HG02840 (cell line): ENCODE measurements at regions not wholly inside any gene's neighbourhood (a gene's known extent, or its start where the extent isn't known, plus 50 kb on each side); places are given as distances from the start of the nearest gene placed in this dataset.

ENCODE experiments used
- ATAC-seq: cut with Tn5 transposase; IDR thresholded peaks from one replicate; pipeline ENCODE4 v1.9.1; 2021; ENCODE audit warnings: mild to moderate bottlenecking, moderate library complexity, moderate number of reproducible peaks; ENCODE audit not compliant: unreplicated experiment, low FRiP score

GRCh38 chr3:113051787-113052186, 61.0 kb downstream of the GTPBP8 start:
- peak; percentile 24 for ATAC-seq

DNA sequence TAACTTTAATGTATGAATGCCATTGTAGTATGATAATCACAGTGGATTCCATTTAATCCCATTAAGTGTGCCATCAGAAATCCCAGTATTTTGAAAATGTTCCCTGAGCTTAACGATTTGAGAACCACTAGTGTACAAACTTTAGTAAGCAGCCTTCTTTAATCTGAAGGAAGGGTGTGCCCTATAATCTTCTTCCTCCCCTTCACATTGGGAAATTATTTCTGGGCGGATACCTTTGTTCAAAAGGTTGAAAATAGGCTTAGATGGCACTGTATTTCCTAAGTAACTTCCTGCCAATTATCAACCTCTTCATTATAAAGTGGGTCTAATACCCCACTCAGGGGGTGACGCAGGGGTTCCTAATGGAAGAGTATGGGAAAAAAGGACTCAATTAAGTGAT, 62.4 kb downstream of the GTPBP8 start:
- ATAC-seq, result no peak

DNA sequence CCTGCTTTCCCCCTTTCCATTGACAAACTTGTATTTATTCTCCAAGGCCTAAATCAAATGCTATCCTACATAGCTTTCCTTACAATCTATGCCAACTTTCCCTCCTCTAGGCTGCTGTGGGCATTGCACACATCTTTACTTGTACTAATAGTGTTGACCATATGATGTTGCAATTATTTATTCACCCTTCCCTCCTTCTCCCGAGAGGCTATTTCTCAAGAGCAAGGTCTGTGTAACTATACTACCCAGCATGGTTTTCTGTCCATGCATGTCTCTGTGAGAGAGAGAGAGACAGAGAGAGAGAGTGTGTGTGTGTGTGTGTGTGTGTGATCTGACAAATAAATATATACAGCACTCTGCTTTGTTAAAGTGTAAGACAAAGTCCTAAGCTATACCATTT, 63.8 kb downstream of the GTPBP8 start:
- ATAC-seq, result no peak

DNA sequence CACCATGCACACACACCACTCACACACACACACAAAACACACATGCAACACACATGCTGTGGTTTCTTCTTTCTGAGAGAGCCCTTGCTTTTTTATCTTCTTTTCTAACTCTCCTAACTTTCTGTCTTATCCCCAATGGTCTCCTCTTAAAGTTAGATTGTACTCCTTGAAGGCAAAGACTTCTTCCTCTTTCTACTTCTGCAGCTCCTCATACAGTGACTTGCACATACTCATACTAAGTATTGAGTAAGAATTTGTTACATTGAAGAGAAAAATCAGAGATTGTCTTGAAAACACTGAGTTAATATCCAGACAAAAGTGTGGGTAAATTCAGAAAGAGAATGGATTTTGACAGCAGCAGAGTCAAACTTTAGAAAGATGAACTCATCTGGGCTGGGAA, 64.4 kb downstream of the GTPBP8 start:
- no peak for ATAC-seq

DNA sequence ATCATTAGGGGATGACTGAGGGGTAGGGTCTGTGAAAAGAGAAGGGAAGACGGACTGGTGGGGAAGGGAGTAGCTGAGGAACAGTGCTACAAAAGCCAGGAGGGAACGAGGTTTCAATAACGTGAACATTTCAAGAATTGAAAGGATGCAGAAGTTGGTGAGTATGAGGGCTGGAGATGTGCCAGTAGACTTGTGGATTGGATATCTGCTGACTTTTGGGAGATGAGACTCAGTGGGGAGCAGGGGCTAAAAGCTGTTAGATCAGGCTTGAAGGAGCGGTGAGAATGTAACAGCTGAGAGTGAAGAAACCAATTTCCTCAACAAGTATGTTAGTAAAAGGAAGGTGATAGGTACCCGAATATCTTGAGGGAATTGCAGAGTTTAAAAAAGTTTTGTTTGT, 65.2 kb downstream of the GTPBP8 start:
- ATAC-seq, result no peak

DNA sequence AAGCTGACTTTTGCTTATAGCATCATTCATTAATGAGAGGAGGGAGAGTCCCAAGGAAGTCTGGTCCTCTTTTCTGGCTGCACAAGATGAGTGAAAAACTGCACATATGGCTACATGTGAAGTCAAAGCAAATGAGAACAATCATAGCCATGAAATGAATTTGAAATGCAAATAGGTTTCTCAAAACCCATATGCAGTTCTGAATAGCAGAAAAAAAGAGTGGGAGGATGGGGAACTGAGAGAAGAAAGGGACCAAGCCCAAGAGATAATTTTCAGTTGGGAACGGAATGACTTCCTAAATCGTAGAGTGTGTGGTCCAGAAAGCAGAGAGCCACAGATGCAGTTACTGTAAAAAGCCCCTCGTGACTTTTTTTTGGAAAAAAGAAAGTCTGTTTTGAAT, 66.3 kb downstream of the GTPBP8 start:
- peak; percentile 84 for ATAC-seq

- ATAC-seq, result no peak
Measured at GRCh38 chr3:113058188-113058587, 67.4 kb downstream of the GTPBP8 start.

GRCh38 chr3:113062705-113063104, 71.9 kb downstream of the GTPBP8 start:
- ATAC-seq, result no peak

DNA sequence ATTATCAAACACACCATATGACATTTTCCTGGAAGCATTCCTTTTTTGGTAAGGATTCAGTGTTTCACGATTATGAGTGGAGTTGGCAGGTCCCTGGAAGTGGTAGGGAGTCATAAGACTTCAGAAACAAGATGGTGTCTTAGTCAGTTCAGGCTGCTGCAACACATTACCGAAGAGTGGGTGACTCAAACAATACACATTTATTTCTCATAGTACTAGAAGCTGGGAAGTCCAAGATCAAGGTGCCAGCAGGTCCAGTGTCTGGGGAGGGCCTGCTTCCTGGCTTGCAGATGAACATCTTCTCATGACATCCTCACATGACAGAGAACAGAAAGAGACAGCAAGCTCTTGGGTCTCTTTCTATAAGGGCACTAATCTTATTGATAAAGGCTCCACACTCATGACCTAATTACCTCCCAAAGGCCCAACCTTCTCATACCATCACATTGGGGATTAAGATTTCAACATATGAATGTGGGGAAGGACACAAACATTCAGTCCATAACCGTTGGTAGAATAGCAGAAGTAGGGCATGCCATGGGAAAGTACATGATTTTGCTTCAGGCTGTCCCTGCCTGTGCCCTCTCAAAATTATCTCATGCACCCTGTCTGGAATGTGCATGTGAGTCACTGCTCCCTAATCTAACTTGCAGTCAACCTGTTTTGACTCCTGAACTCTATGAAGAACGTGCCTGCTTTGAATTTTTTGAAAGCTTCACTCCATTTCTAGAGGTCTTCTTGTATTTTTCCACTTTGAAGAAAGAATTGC, 72.5 kb downstream of the GTPBP8 start:
- ATAC-seq, result no peak

- ATAC-seq, result no peak
Measured at GRCh38 chr3:113064183-113064582, 73.4 kb downstream of the GTPBP8 start.

- no peak for ATAC-seq
Measured at GRCh38 chr3:113065336-113065735, 74.6 kb downstream of the GTPBP8 start.

DNA sequence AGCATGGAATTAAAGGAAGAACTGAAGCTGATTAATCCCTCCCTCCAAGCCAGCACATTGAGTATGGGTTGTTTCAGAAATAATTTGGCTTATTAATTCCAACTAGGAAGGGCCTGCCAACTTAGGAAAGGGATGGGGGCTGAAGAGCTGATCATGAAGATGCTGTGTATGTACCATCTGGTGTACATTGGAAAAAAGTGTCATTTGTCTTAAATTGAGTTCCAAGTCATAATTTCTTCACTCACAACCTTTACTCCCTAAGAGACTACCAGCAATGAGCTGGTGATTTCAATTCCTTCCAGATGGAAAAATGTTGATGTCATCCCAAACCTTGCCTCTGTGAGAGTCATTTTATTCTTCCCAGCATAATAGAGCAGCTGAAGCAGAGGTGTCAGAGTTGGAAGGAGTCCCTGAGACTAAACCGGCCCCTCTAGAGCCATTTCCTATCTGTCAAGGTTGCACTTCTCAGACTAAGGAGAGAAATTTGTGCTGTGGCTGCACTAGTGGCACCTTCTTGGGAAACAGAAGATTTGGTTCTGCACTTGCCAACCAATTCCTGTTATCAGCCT, 79.4 kb downstream of the GTPBP8 start:
- ATAC-seq, result no peak

DNA sequence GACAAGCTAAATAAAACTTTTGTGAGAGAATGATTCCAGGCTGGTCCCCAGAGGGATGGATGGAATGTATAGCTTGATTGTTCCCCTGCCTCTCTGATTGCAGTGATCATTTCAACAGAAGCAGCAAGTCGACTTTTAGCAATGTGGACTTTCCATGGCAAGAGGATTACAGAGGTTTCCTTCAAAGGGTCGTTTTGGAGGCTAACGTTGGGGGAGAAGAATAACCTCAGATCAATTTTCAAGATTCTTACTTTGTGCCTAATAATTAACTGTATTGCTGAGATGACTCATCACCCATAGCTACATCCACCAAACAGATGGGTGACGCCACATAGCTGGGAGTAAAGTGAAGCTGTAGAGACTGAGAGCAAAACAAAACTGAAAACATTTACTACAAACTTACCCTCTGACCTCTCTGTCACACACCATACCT, 79.9 kb downstream of the GTPBP8 start:
- peak; percentile 100 for ATAC-seq

- no peak for ATAC-seq
Measured at GRCh38 chr3:113075588-113075987, 84.8 kb downstream of the GTPBP8 start.

GRCh38 chr3:113079218-113079961, 88.6 kb downstream of the GTPBP8 start:
- peak; percentile 89 for ATAC-seq

- no peak for ATAC-seq
Measured at GRCh38 chr3:113084777-113085176, 94.0 kb downstream of the GTPBP8 start.

- no peak for ATAC-seq
Measured at GRCh38 chr3:113086560-113087461, 96.0 kb downstream of the GTPBP8 start.

DNA sequence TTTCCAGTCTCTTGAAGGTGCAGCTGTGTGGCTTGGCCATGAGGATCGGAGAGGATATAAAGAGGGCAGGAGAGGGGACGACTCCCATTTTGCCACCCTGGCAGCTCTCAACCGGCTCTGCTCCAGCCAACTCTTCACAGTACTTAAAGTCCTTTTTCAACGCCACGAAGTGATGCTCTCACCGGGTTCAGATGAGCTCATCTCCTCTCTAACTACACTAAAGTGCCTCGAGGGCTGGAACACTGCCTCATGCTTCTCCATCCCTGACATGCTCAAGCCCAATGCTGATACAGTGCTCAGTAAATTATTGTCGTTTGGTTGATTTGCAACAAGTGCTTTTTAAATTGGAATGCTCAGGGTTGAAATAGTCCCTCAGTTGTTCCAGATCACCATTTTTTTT, 97.8 kb downstream of the GTPBP8 start:
- ATAC-seq, result no peak

DNA sequence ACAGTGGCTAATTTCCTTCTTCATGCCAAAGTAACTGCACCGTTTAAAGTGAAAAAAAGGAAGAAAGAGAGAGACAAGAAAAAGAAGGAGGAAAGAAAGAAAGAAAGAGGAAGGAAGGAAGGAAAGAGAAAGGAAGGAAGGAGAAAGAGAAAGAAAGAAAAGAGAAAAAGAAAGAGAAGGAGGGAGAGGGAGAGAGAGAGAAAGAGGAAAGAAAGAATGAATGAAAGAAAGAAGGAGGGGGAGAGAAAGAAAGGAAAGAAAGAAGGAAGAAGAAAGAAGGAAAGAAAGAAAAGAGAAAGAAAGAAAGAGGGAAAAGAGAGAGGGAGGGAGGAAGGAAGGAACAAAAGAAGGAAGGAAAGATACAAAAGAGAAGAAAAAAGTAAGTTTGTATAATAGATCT, 100.6 kb downstream of the GTPBP8 start:
- no peak for ATAC-seq

- ATAC-seq, result no peak
Measured at GRCh38 chr3:113092746-113093145, 102.0 kb downstream of the GTPBP8 start.
